ENCODE measurements at regions not wholly inside any gene's neighbourhood (a gene's known extent, or its start where the extent isn't known, plus 50 kb on each side); places are given as distances from the start of the nearest gene placed in this dataset.
"Not testable (repeated sequence)": the region's sequence is repeated elsewhere in the genome, so short reads cannot be mapped to it uniquely, and the experiment has no call there.

DNA sequence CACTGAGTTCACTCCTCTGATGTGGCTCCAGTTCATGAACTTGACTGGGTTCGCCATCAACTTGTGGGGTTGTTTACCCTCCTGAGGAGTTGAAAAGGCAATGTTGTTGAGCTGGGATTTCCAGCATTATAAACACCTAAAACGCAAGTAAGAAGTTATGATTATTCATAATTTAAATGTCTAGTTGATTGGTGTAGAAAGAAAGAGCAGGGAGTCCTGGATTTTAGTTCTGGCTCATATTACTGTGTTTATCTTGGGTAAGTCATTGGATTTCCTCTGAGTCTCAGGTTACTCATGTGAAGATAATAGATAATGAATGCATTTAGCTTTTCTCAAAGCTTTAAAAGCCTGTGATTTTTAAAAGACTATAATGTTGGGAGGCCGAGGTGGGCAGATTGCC lies 438.0 kb upstream of the CDH20 start:
- no peak for DNase-seq

DNA sequence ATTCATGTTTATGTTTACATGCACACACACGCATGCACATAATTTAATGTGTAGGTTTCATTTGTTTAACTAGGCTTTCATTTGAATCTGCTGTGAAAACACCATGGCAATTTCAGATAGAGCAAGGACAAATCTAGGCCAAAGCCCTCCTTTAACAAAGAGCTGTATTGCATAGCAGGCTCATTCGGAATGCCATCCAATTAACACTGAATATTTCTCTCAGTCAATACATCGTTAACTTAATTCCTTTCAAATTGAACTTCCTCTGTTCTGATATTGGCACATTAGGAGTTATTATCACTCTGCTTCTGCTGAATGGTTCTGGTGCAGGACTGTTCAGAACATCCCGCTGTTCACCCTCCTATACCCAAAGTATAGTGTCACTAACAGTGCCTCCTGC lies 435.1 kb upstream of the CDH20 start:
- DNase-seq, result no peak

DNA sequence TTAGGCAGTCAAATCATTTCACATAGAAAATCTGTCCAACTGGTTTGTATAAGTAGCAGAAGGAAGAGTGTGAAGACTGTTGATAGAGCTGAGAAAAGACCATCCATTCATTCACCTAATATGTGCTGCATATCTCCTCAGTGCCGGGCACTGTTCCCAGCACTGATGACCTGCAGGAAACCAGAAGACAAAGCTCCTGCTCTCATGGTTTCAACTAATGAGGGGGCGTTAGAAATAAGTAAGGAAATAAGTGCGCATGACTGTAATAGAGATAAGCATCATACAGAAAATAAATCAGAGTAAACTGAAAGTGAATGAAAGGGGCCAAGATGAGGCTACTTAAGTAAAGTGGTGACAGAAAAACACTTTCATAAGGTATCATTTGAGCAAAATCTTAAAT lies 427.5 kb upstream of the CDH20 start:
- DNase-seq, result no peak

DNA sequence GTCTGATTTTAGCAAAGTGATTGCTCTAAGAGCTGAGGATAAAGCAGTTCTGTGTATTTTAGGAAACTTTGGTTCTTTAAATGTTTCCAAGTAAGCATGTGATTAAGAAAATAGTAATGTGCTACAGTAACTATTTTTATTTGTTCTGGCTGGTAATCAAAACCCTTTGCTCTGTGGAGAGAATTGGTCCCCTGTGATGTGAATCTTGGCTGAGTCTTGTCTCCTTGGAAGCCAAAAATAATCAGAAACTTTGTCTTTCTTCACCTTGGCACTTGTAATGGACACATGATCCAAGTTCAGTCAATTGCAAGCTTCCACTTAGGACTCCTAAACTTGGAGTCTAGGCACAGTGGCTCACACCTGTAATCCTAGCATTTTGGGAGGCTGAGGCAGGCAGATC lies 422.7 kb upstream of the CDH20 start:
- DNase-seq, result no peak

DNA sequence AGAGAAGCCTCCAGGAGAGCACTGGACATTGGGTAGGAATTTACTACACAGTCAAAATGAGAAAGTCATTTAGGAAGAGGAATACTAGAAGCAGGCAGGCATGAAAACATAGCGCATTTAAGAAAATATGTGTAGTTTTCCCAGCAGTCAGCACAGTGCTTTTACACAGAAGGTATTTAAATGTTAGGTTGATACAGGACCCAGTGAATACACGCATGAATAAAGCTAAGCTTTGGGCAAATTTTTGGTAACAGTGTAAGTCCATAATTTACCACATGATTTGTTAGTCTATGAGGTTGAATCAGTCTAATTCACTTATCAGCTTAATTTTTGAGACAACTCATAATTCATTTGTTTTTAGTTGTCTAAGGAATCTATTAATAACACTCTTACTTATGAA lies 421.7 kb upstream of the CDH20 start:
- DNase-seq, result no peak

DNA sequence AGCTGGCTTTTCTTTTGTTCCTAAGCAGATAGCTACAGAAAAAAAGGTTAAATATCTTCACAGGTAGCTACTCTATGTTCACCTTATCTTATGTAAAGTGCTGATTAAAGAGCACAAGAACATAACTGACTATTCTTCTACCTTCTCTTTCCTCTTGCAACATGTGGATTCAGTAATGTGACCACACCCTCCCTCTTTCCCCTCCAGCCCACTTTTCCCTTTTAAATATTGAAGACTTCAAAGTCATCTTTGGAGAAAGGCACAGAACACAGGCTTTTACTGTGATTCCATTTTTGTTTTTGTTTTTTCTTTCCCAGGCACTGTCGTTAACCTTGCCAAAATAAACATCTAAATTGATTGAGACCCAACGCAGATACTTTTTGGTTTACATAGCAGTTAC lies 418.1 kb upstream of the CDH20 start:
- DNase-seq, result no peak

DNA sequence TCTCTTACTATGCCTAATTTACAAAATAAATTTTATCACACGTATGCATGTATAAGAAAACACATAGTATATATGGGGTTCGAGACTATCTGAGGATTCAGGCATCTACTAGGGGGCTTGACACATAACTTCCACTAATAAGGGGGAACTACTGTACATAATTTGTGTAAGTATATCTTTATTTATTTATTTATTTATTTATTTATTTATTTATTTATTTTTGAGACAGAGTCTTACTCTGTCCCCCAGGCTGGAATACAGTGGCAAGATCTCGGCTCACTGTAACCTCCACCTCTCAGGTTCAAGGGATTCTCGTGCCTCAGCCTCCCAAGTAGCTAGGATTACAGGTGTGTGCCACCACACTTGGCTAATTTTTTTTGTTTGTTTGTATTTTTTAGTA lies 414.4 kb upstream of the CDH20 start:
- not testable (repeated sequence) for DNase-seq

DNA sequence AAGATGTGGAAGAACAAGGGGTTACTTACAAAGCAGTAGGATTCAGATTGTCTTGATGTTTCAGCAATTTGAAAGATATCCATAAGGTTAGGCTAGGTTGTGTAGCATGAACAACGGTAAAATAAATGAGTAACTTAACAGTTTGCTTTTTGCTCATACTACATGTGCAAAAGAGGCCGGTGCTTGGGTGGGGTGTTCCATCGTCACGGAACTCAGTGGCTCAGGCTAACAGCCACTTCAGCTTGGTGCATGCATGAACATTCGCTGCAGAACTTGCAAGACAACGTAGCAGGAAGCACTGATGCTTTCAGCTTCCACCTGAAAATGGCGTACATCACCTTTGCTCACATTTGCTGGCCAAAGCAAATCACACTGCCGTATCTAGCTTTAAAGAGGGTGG lies 407.3 kb upstream of the CDH20 start:
- no peak for DNase-seq

DNA sequence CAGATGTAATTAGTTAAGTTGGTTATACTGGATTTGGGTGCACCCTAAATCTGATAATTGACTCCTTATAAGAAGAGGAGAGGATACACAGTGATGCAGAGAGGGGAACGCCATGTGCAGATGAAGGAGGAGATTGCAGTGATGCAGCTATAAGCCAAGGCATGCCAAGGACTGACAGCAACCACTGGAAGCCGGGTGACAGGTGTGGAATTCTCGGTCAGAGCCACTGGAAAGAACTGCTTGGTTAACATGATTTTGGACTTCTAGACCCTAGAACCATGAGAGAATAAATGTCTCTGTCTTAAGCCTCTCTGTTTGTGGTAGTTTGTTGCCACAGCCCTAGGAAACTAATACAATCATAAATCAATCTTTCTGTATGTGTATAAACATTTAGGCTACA lies 403.3 kb upstream of the CDH20 start:
- no peak for DNase-seq

DNA sequence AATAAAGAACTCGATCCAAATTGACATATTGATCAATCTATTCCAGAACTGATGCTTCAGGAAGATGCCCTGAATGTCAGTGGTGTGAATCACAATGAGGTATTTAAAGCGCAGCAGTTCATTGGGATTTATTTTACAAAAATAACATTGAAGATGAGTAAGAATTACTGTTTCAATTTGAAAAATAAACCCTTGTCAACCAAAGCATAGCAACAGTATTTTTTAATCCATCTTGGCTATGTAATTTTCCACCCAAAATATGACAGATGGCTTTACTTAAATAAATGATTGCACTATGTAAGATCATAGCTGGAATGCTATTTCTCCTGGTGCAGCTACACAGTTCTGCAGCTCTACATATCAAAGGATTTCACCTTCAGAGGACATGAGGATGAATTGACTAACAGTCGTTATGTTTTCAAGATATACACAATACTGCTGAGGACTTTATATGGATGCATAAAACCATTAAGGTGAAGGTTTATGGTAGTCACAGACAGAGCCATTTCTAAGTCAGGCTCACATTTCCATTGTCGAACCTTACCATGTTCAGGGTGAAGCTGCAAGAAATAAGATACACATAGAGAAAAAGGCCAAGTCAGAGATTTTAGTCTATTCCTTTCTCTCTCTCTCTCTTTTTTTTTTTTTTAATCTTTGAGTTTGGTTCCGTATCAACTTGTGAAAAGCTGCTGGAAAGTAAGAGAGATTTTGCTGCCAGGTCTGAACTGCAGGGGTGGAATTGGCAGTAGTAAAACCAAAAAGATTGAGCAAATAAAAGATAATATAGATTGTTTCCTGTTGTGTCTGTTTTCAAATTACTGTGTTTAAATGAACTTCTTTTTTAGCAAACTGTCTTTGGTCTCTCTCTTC lies 398.0 kb upstream of the CDH20 start:
- no peak for DNase-seq

DNA sequence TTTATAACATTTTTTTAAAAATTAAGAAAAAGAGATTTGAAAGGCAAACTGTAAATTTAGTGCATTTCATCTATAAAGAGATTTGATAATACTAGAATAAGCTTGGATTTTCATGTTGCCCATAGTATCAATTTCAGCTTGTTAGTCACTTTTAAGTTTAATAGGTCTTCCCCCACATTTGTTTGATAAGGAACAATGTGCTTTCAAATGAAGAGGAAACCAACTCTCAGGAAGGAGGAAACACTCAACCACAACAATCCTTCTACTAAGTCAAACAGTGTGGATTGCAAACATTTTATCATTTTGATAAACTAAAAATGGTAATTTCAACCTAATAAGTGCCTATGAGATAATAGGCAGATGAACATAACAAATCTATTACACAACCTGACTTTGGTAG lies 397.1 kb upstream of the CDH20 start:
- DNase-seq, result no peak

DNA sequence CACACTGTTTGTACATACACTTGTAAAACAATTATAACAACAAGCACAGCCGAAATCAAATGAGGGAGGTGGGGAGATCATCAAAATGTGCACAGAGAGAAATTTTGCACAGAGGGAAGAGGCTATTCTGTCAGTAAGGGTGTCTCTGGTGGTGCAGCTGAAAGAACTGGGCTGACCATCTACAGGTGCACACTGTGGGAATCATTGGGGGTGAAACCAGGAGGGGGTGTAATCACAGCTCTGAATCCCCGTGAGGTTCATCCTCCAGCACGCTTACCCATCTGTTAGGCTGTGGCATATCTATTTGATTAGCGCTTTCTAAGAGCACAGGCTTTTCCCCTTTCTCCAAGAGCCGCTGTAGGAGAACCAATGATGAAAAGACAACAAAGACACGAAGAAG lies 389.9 kb upstream of the CDH20 start:
- no peak for DNase-seq

DNA sequence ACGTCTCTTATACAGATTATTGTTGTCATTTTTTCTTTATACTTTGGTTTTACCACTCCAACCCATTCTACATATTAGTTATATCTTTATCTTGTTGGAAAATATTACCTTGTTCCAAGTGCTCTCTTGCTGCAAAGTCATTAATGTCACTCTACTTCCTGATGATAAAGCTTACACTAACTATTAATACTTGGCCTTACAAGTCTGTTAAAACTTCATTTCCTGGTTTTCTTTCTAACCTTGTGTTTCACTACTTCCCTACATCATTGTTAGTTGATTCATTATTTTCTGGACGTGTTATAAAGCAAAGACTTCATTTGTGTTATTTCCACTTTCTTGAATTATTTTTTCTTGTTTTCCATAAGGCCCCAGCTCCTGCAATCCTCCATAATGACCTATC lies 382.6 kb upstream of the CDH20 start:
- DNase-seq, result no peak

DNA sequence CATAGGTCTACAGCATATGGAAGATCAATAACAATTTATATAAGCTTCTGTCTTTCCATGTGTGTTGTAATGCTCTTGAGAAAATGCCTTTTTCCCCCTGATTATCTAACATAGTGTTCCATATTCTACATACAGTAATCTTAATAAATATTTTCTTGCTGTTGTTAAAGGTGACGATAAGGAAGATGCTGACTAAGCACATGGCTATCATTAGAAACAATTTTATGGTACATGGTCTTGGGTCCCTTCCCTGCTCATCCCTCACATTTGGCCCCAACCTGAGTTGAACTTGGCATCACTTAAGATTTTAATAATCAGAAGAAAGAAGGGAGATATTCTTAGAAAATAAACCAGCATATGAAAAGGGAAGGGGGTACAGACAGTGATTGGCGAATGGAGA lies 382.1 kb upstream of the CDH20 start:
- no peak for DNase-seq

DNA sequence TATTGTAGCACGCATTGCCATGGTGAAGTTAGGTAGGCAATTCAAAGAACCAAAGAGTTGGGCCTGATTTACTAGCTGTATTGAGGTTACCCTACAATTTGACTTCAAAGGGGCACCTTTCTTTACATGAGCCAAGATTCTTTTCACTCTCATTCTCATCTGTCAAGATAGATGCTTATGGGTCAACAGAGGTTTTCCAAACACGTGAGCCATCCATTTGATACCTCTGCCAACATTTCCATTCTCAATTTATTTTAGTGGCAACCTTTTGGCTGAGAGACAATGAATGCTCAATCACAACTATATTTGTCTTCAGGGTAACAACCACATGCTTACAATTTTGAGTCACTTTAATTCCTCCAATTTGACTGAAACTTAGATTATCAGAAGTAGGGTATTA lies 370.6 kb upstream of the CDH20 start:
- DNase-seq, result no peak

DNA sequence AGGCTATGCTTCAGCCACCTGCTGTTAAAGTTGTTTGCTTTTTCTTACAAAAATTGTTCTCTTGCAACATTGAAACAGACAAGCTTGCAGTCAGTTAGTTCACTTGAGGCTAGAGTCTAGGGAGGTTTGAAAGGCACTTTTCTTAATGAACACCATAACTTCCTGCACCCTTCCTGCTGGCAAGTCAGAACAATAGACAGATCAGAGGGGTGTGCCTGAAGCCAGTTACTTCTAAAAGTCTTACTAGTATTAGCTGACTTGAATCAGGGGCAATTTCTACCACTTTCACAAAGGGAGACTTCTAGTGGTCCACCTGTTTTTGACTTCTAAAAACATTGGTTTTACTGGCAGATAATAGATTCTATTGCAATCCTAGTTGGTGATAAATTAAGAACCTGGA lies 367.4 kb upstream of the CDH20 start:
- no peak for DNase-seq

DNA sequence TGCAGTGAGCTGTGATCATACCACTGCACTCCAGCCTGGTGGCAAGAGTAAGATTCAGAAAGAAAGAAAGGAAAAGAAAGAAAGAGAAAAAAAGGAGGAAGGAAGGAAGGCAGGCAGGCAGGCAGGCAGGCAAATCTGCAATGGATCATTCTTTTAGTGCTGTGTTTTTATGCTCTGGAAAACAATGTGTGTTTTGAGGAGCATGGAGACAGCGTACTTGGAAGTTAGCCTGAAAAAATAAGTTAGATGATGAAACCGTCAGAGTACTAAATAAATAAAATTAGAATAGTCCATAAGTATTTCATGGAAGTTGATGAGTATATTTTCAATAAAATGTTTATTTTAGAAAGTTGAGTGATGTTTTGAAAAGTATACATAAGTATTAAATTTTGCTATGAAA lies 366.4 kb upstream of the CDH20 start:
- DNase-seq, result no peak

DNA sequence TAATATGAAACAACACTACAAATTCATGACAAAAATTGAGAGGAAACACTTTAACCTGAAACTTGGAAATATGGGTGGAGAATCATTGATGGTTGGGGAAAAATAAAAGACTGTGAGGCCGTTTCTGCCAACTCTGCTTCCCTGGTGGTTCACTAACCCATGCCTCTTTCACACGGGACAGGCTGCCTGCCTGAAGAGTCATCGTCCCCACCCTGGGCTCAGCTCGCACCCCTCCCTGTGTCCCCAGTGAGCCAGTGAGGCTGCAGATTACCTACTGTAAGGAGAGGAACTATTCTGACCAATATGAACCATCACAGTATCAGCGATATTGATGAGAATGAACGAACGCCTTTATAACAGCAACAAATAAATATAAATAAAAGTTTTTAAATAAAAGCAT lies 357.8 kb upstream of the CDH20 start:
- no peak for DNase-seq

DNA sequence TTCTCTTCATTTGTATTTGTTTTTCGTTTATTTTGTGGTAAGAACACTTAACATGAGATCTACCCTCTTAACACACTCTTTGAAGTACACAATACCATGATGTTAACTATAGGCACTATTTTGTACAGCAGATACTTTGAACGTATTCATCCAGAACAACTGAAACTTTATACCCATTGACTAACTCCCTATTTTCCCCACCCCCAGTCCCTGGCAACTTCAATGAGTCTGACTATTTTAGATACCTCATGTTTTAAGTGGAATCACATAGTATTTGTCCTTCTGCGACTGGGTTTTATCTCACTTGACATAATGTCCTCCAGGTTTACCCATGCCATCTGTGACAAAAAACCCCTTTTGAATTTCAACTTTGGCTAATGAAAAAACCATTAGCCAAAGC lies 356.3 kb upstream of the CDH20 start:
- DNase-seq, result no peak

DNA sequence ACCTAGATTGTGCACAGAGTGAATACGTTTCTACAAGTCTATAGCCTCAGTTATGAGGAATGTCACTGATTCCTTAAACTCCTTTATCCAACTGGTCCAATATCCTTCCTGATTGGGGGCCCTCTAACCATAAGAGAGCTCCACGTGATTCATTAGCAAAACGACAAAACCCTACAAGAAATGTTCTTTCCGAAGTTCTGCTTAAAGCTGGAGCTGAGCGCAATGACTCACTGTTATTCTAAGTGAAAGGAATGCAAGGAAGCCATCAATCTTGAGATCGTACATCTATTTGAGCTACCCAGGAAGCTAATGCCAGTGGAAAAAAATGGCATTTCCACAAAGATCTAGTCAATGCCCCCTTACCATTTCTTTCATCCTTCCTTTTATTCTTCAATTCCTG lies 354.9 kb upstream of the CDH20 start:
- DNase-seq, result no peak

DNA sequence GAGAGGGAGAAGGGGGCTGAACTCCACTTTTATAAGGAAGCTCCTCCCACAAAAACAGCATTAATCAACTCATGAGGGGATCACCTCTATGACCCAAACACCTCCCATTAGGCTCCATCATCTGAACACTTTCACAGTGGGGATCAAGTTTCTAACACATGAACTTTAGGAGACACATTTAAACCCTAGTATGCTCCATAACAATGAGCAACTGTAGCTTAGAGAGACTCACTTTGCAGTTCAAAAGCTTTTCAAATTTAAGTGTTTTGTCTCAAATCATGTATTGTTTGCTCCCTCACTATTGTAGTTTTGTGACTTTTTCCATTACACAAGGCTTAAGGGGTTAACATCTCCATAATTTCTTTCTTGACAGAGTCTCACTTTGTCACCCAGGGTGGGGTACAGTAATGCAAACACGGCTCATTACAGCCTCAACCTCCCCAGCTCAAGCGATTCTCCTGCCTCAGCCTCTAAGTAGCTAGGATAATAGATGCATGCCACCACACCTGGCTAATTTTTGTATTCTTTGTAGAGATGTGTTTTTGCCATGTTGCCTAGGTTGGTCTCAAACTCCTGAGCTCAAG lies 352.7 kb upstream of the CDH20 start:
- no peak for DNase-seq

DNA sequence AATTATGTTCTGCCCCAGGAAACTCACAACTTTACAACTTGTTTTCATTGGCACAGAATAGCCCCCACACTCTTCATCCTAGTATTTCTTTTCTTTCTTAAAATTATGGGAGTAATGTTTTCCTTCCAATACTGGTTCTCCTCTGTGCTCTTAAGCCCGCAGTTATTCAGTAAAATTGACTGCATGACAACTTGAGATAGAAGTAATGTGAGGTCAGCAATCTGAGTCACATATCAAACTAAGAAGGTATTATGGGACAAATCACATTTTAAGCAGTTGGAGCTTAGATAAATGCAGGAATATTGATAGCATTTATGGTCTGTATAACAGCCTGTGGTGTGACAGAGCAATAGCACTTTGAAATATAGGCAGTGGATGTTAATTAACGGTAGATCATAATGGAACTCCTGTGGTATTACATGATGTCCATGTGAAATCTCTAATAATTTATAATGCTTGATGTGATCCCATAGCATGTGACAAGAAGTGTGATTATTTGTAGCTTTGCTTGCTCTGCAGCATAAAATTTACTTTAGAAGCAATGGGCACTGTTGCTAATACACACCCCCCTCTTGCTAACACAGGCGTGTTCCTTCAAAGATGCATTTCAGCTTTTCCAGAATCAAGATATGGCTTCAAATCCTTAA lies 351.4 kb upstream of the CDH20 start:
- DNase-seq, result no peak

DNA sequence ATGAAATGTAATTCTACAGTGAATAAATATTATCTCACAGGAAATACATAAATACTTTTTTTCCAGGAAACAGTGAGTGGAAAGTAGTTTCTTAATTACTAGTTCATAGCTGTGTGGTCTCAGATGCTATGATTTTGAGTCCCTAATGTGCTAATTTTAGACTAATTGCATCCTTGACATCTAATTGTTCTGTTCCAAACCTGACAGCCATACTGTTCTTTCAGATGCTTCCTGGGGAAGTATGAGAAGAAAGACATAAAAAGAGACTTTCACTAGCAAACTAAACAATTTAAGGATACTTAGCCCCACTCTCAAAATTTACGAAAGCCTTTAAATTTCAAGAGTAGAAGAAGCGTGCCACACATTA lies 350.9 kb upstream of the CDH20 start:
- DNase-seq, result no peak

DNA sequence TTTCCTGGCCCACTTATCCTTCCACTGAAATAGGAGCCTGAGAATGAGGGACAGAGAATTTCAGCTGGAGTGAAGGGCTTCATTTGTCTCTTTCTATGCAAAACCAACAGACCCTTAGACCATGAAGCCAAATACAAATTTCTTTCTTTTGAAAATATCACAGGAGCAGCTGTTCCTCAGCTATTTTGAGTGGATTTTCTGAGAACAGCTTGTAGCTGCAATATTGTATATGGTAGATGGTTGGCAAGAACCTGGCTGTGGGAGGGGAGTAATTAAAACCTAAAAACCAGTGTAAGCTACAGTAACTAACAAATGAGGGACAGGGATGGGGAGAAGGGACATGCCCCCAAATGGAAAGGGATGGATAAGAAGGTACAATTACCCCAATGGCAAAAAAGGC lies 350.3 kb upstream of the CDH20 start:
- DNase-seq, result no peak

DNA sequence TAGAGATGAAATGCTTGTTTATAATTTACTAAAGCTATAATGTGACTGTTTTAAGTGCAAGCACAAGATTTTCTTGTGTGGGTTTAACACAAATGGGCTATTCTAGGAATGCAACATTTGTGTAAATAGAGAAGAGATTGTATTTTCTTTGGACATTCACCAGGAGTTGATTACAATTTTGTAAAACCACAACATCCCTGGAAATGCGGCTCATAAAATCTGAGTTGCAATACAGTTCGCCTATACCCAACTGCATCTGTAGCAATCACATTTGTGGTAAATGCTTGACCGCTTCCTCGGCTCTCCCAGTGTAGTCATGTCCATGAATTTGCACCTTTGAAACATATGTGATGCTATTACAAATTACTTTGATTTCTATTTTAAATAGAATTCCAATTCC lies 348.7 kb upstream of the CDH20 start:
- DNase-seq, result no peak
